ENCODE measurements at regions not wholly inside any gene's neighbourhood (a gene's known extent, or its start where the extent isn't known, plus 50 kb on each side); places are given as distances from the start of the nearest gene placed in this dataset.

- 65 to 94% methylated on average over 3 of the region's 3 CpGs for WGBS, 2 donors
- no peaks in the 10 kb centered on the region for H3K4me1 ChIP-seq
- H3K9me3 ChIP-seq, result no peaks in the 10 kb centered on the region
- H3K27ac ChIP-seq, result no peak overlapping the region
- no peaks in the 10 kb centered on the region for H3K27me3 ChIP-seq
- no peaks in the 10 kb centered on the region for H3K36me3 ChIP-seq
- H3K4me3 ChIP-seq, result no peak overlapping the region
- intact Hi-C loops (cut with DNase I), result no loop called here
- TF ChIP-seq POLR2A (IDR thresholded peaks at IDR 0.05) (no peak), CTCF (IDR thresholded peaks at IDR 0.05) (no peak)
- DNase-seq, result no peak
Measured at GRCh38 chr6:12383448-12383847, 93.3 kb downstream of the EDN1 start.

GRCh38 chr6:12384357-12384912 is 94.3 kb downstream of the EDN1 start:
- intact Hi-C loops (cut with DNase I), result no loop called here
- no peak for DNase-seq
- no peaks in the 10 kb centered on the region for H3K27me3 ChIP-seq
- H3K9me3 ChIP-seq, result no peaks in the 10 kb centered on the region
- no peak for TF ChIP-seq POLR2A (IDR thresholded peaks at IDR 0.05)
- TF ChIP-seq CTCF (IDR thresholded peaks at IDR 0.05), result no peak
- H3K4me3 ChIP-seq, result no peak overlapping the region
- 54 to 64% methylated on average over 2 of the region's 2 CpGs for WGBS, 2 donors
- H3K27ac ChIP-seq, result no peak overlapping the region
- H3K4me1 ChIP-seq, result no peaks in the 10 kb centered on the region
- H3K36me3 ChIP-seq, result no peaks in the 10 kb centered on the region

- intact Hi-C loops (cut with DNase I), result no loop called here
- 77 to 86% methylated on average over 3 of the region's 3 CpGs for WGBS, 2 donors
- no peaks in the 10 kb centered on the region for H3K4me1 ChIP-seq
- TF ChIP-seq POLR2A (IDR thresholded peaks at IDR 0.05) (no peak), CTCF (IDR thresholded peaks at IDR 0.05) (no peak)
- H3K4me3 ChIP-seq, result no peak overlapping the region
- H3K36me3 ChIP-seq, result no peaks in the 10 kb centered on the region
- no peak overlapping the region for H3K27ac ChIP-seq
- no peaks in the 10 kb centered on the region for H3K27me3 ChIP-seq
- H3K9me3 ChIP-seq, result no peaks in the 10 kb centered on the region
- no peak for DNase-seq
Measured at GRCh38 chr6:12385316-12385715, 95.2 kb downstream of the EDN1 start.

- Histone ChIP-seq H3K4me1 (no peaks in the 10 kb centered on the region), H3K27me3 (no peaks in the 10 kb centered on the region), H3K36me3 (no peaks in the 10 kb centered on the region), H3K9me3 (no peaks in the 10 kb centered on the region), H3K4me3 (no peak overlapping the region), H3K27ac (no peak overlapping the region)
- WGBS, 2 donors, result 90 to 92% methylated on average over 5 of the region's 5 CpGs
- no peak for DNase-seq
- TF ChIP-seq POLR2A (IDR thresholded peaks at IDR 0.05), result no peak
- TF ChIP-seq CTCF (IDR thresholded peaks at IDR 0.05), result no peak
- intact Hi-C loops (cut with DNase I), result no loop called here
Measured at GRCh38 chr6:12386816-12387215, 96.7 kb downstream of the EDN1 start.

- no peaks in the 10 kb centered on the region for H3K27me3 ChIP-seq
- intact Hi-C loops (cut with DNase I), result no loop called here
Measured at GRCh38 chr6:12391472-12391871, 101.3 kb downstream of the EDN1 start.

More at GRCh38 chr6:12391472-12391871, 101.3 kb downstream of the EDN1 start:
- 61 to 69% methylated on average over 3 of the region's 3 CpGs for WGBS, 2 donors
- Histone ChIP-seq H3K9me3 (no peaks in the 10 kb centered on the region), H3K36me3 (no peaks in the 10 kb centered on the region), H3K4me3 (no peak overlapping the region), H3K4me1 (no peaks in the 10 kb centered on the region), H3K27ac (no peak overlapping the region)
- no peak for DNase-seq
- no peak for TF ChIP-seq CTCF (IDR thresholded peaks at IDR 0.05)
- TF ChIP-seq POLR2A (IDR thresholded peaks at IDR 0.05), result no peak

Data from esophagus squamous epithelium (tissue), 5 donors.